SK-N-SH (cell line): ENCODE measurements at regions not wholly inside any gene's neighbourhood (a gene's known extent, or its start where the extent isn't known, plus 50 kb on each side); places are given as distances from the start of the nearest gene placed in this dataset.
"Not testable (repeated sequence)": the region's sequence is repeated elsewhere in the genome, so short reads cannot be mapped to it uniquely, and the experiment has no call there.

Experiments
- CTCF ChIA-PET: fragments of 300-600, 350-600 bp; formaldehyde crosslinking; extraction: SDS; loops from one replicate; lab custom pipeline; 2021; lab: Yijun Ruan, JAX
- POLR2A ChIA-PET: fragments of 350-600 bp; sonication (Branson Sonifier 250); formaldehyde crosslinking; extraction: SDS; loops from one replicate; lab custom pipeline; 2020; ENCODE audit warnings: antibody characterized with exemption, inconsistent platforms; lab: Yijun Ruan, JAX
- DNase-seq: peaks from one replicate; pipeline ENCODE4 v3.0.0; 2012
- H2AFZ ChIP-seq: fragments of 200-600 bp; sonication (generic); 2 replicates; pipeline ENCODE4 v1.8.1; 2016; ENCODE audit warnings: antibody characterized with exemption, mild to moderate bottlenecking, low read depth
- H3F3A ChIP-seq: fragments of 200-600 bp; sonication (generic); replicated peaks from 2 replicates; pipeline ENCODE3; 2016; ENCODE audit warnings: antibody characterized with exemption, mild to moderate bottlenecking; ENCODE audit not compliant: insufficient read depth
- H3K27ac ChIP-seq, 2 experiments: fragments of 200-500 bp in 1 of 2; fragments of 200-600 bp in 1 of 2; sonication (Bioruptor generic) in 1 of 2; sonication (generic), shearing (Covaris generic) in 1 of 2; 2 replicates each; pipeline versions ENCODE4 v1.5.1 to v1.6.1; 2014 to 2016; ENCODE audit warnings: low read depth in 2 of 2, inconsistent platforms in 1 of 2, low read length in 1 of 2, mild to moderate bottlenecking in 1 of 2, mixed read lengths in 1 of 2
- H3K27me3 ChIP-seq: fragments of 200-600 bp; sonication (generic), shearing (Covaris generic); 2 replicates; pipeline ENCODE4 v1.6.1; 2016; ENCODE audit warnings: mixed run types; ENCODE audit not compliant: insufficient read depth
- H3K36me3 ChIP-seq, 2 experiments: fragments of 200-500 bp in 1 of 2; fragments of 200-600 bp in 1 of 2; sonication (Bioruptor generic) in 1 of 2; sonication (generic) in 1 of 2; replicated peaks in 1 of 2; 2 replicates each; pipeline versions ENCODE3 to v1.5.1; 2014 to 2016; ENCODE audit warnings: low read length in 1 of 2, mild to moderate bottlenecking in 1 of 2; ENCODE audit not compliant: insufficient read depth in 2 of 2, control insufficient read depth in 1 of 2
- H3K4me1 ChIP-seq, 2 experiments: fragments of 200-500 bp in 1 of 2; fragments of 200-600 bp in 1 of 2; sonication (Bioruptor generic) in 1 of 2; sonication (generic), shearing (Covaris generic) in 1 of 2; 2 replicates each; pipeline versions ENCODE4 v1.5.1 to v1.6.1; 2014 to 2016; ENCODE audit warnings: low read depth in 1 of 2, low read length in 1 of 2, mixed run types in 1 of 2; ENCODE audit not compliant: insufficient read depth in 2 of 2, control insufficient read depth in 1 of 2
- H3K4me2 ChIP-seq: fragments of 200-600 bp; sonication (generic), shearing (Covaris generic); 2 replicates; pipeline ENCODE4 v1.6.1; 2017; ENCODE audit warnings: mixed run types
- H3K4me3 ChIP-seq, 2 experiments: fragments of 200-500 bp in 1 of 2; fragments of 200-600 bp in 1 of 2; sonication (Bioruptor generic) in 1 of 2; sonication (generic), shearing (Covaris generic) in 1 of 2; 2 replicates each; pipeline versions ENCODE4 v1.5.1 to v1.8.1; 2014 to 2016; ENCODE audit warnings: low read depth in 2 of 2, inconsistent platforms in 1 of 2, low read length in 1 of 2, mild to moderate bottlenecking in 1 of 2, mixed read lengths in 1 of 2, moderate library complexity in 1 of 2
- H3K79me2 ChIP-seq: fragments of 200-600 bp; sonication (generic); 2 replicates; pipeline ENCODE4 v1.8.1; 2017; ENCODE audit warnings: mild to moderate bottlenecking; ENCODE audit not compliant: insufficient read depth
- H3K9ac ChIP-seq: fragments of 200-600 bp; sonication (generic); 2 replicates; pipeline ENCODE4 v1.6.1; 2017; ENCODE audit warnings: mixed run types
- H3K9me2 ChIP-seq: fragments of 200-600 bp; sonication (generic); 2 replicates; pipeline ENCODE4 v1.6.1; 2017; ENCODE audit warnings: mixed run types
- H3K9me3 ChIP-seq: fragments of 200-600 bp; sonication (generic); 2 replicates; pipeline ENCODE4 v1.6.1; 2017; ENCODE audit warnings: mixed run types, mild to moderate bottlenecking, moderate library complexity
- H4K20me1 ChIP-seq: fragments of 200-600 bp; sonication (generic); 2 replicates; pipeline ENCODE4 v1.6.1; 2017; ENCODE audit warnings: mild to moderate bottlenecking, mixed run types; ENCODE audit not compliant: insufficient read depth
- CHD2 ChIP-seq: fragments of 150-350 bp; IDR thresholded peaks from 2 replicates; pipeline ENCODE4 v1.6.1; 2018; ENCODE audit warnings: low read length; ENCODE audit not compliant: partially characterized antibody
- ELF1 ChIP-seq: IDR thresholded peaks from 2 replicates; pipeline ENCODE4 v1.4.0; 2012
- EP300 ChIP-seq, 2 experiments: IDR thresholded peaks; 2 replicates each; pipeline versions ENCODE4 v1.4.0 to v1.6.1; 2012; ENCODE audit warnings: borderline replicate concordance in 1 of 2, low read depth in 1 of 2, low read length in 1 of 2
- EZH2phosphoT487 ChIP-seq: fragments of 200-600 bp; sonication (generic); IDR thresholded peaks from 2 replicates; pipeline ENCODE4 v1.6.1; 2017; ENCODE audit warnings: low read depth, mixed run types, mild to moderate bottlenecking, antibody characterized with exemption, moderate library complexity, borderline replicate concordance
- GABPA ChIP-seq: IDR thresholded peaks from 2 replicates; pipeline ENCODE4 v1.4.0; 2012; ENCODE audit warnings: low read depth, mild to moderate bottlenecking
- IRF3 ChIP-seq: fragments of 150-350 bp; IDR thresholded peaks from 2 replicates; pipeline ENCODE4 v1.6.1; 2016; ENCODE audit warnings: mild to moderate bottlenecking, low read depth, low read length
- MXI1 ChIP-seq: IDR thresholded peaks from 2 replicates; pipeline ENCODE4 v1.6.1; 2012; ENCODE audit warnings: mild to moderate bottlenecking, low read depth, low read length, improper control_type of control experiment
- RAD21 ChIP-seq: IDR thresholded peaks from 2 replicates; pipeline ENCODE4 v1.6.1; 2012; ENCODE audit warnings: mild to moderate bottlenecking, low read length
- RXRA ChIP-seq: IDR thresholded peaks from 2 replicates; pipeline ENCODE4 v1.4.0; 2012; ENCODE audit warnings: low read depth, mild to moderate bottlenecking, borderline replicate concordance
- TAF1 ChIP-seq: IDR thresholded peaks from 2 replicates; pipeline ENCODE4 v1.6.1; 2012; ENCODE audit warnings: low read depth, mild to moderate bottlenecking, low read length, moderate library complexity, borderline replicate concordance
- TEAD4 ChIP-seq: IDR thresholded peaks from 2 replicates; pipeline ENCODE4 v1.4.0; 2012; ENCODE audit warnings: mild to moderate bottlenecking, borderline replicate concordance; ENCODE audit not compliant: insufficient read depth
- USF1 ChIP-seq: IDR thresholded peaks from 2 replicates; pipeline ENCODE4 v1.4.0; 2012; ENCODE audit warnings: low read depth, borderline replicate concordance
- WGBS: methylation state at CpG from one replicate; pipeline ENCODE4 v1.1.6; 2017; ENCODE audit warnings: low lambda C conversion rate; 5-methylcytosine and 5-hydroxymethylcytosine counted together

GRCh38 chr13:31605076-31605860, 134.1 kb upstream of the RXFP2 start:
- no peaks in the 10 kb centered on the region for H3K9me3 ChIP-seq
- H3K9ac ChIP-seq, result no peak overlapping the region
- POLR2A ChIA-PET, result no interaction called here
- no peak for TF ChIP-seq IRF3
- TF ChIP-seq TEAD4, result no peak
- TF ChIP-seq GABPA, result no peak
- TF ChIP-seq RAD21, result no peak
- no peak for TF ChIP-seq EZH2phosphoT487
- no peak for TF ChIP-seq TAF1
- no peak for TF ChIP-seq ELF1
- no peak for TF ChIP-seq USF1
- no peak for TF ChIP-seq CHD2
- TF ChIP-seq RXRA, result no peak
- TF ChIP-seq EP300 (IDR thresholded peaks at IDR 0.05; ENCODE audit: borderline replicate concordance in 1 of 2, low read depth in 1 of 2, low read length in 1 of 2), result no peak
- TF ChIP-seq MXI1, result no peak
- no peak overlapping the region for H3K4me3 ChIP-seq
- WGBS, result 71% methylated on average over 5 of the region's 5 CpGs
- H3K4me1 ChIP-seq, result no peaks in the 10 kb centered on the region
- H3K9me2 ChIP-seq, result no peaks in the 10 kb centered on the region
- no peaks in the 10 kb centered on the region for H4K20me1 ChIP-seq
- H3F3A ChIP-seq, result no peaks in the 10 kb centered on the region
- no peak overlapping the region for H3K27ac ChIP-seq
- no peaks in the 10 kb centered on the region for H3K27me3 ChIP-seq
- H3K4me2 ChIP-seq, result no peak overlapping the region
- no peak overlapping the region for H2AFZ ChIP-seq
- DNase-seq, result no peak
- H3K36me3 ChIP-seq, result no peaks in the 10 kb centered on the region
- CTCF ChIA-PET, result no interaction called here
- H3K79me2 ChIP-seq, result no peaks in the 10 kb centered on the region

GRCh38 chr13:31607531-31607930, 131.8 kb upstream of the RXFP2 start:
- POLR2A ChIA-PET, H3K4me2 ChIP-seq, H3K4me1 ChIP-seq, H3K9me3 ChIP-seq, H3K9ac ChIP-seq, DNase-seq, H3K4me3 ChIP-seq, H3F3A ChIP-seq, H3K9me2 ChIP-seq, H3K27me3 ChIP-seq, H3K79me2 ChIP-seq, H3K36me3 ChIP-seq, H3K27ac ChIP-seq, H4K20me1 ChIP-seq, H2AFZ ChIP-seq, CTCF ChIA-PET: not testable (repeated sequence)
- WGBS, result 65% methylated on average over 6 of the region's 7 CpGs

GRCh38 chr13:31608780-31609179, 130.5 kb upstream of the RXFP2 start:
- H3K27me3 ChIP-seq, H3K27ac ChIP-seq, H3F3A ChIP-seq, H3K9me3 ChIP-seq, H3K4me2 ChIP-seq, DNase-seq, H3K36me3 ChIP-seq, H2AFZ ChIP-seq, CTCF ChIA-PET, POLR2A ChIA-PET, H3K4me1 ChIP-seq, H3K79me2 ChIP-seq, H3K9me2 ChIP-seq, H3K4me3 ChIP-seq, H3K9ac ChIP-seq, H4K20me1 ChIP-seq: not testable (repeated sequence)
- 100% methylated on average over 3 of the region's 23 CpGs for WGBS
